Hepatic stellate cell (primary cell): ENCODE measurements at regions not wholly inside any gene's neighbourhood (a gene's known extent, or its start where the extent isn't known, plus 50 kb on each side); places are given as distances from the start of the nearest gene placed in this dataset.
"Not testable (repeated sequence)": the region's sequence is repeated elsewhere in the genome, so short reads cannot be mapped to it uniquely, and the experiment has no call there.

ENCODE experiments used
- DNase-seq: peaks from one replicate; pipeline ENCODE4 v3.0.0; 2011; ENCODE audit warnings: low spot score

DNA sequence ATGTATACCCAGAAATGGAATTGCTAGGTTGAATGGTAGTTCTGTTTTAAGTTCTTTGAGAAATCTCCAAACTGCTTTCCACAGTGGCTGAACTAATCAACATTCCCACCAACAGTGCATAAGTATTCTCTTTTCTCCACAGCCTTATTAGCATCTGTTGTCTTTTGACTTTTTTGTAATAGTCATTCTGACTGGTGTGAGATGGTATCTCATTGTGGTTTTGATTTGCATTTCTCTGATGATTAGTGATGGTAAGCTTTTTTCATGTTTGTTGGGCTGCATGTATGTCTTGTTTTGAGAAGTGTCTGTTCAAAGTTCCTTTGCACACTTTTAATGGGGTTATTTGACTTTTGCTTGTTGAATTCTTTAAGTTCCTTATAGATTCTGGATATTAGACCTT lies 52.4 kb upstream of the EHHADH start:
- DNase-seq, result not testable (repeated sequence)

DNA sequence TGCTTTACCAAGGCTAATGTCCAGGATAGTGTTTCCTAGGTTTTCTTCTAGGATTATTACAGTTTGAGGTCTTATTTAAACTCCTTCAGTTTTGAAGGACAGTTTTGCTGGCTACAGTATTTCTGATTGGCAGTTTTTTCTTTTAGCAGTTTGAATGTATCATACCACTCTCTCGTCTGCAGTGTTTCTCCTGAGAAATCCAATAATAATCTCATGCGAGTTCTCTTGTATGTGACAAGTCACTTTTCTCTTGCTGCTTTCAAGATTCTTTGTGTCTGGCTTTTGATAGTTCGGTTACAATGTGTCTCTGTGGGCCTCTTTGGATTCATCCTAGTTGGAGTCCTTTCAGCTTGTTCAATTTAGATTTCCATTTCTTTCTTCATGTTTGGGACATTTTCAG lies 53.0 kb upstream of the EHHADH start:
- DNase-seq, result no peak

- DNase-seq, result peak; percentile 21
Observed at GRCh38 chr3:185308126-185308754, 54.4 kb upstream of the EHHADH start.

- no peak for DNase-seq
Observed at GRCh38 chr3:185309302-185309701, 53.6 kb upstream of the MAP3K13 start.

GRCh38 chr3:185309795-185310194 lies 53.1 kb upstream of the MAP3K13 start:
- DNase-seq, result no peak

GRCh38 chr3:185311991-185312390 lies 50.9 kb upstream of the MAP3K13 start:
- DNase-seq, result no peak
